ENCODE measurements at regions not wholly inside any gene's neighbourhood (a gene's known extent, or its start where the extent isn't known, plus 50 kb on each side); places are given as distances from the start of the nearest gene placed in this dataset.

DNA sequence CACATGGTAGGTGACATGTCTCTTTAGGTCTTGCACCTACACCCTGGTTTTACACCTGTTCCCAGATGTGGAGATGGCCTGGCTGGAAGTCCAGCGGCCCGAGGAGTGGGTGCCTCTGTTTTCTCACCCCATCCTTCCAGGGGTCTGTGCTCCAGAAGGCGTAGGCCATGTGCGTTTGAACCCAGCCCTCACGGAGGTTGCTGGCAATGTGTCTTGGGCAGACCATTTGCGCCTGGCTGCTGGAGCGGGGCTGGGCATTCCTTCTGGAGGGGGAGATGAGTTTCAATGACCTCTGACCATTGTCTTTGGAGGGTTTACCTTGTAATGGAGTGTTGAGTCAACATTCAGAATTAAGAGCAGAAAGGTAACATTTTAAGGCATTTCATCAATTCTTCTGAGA lies 54.8 kb upstream of the ZNF536 start:
- TF ChIP-seq SP1 (IDR thresholded peaks at IDR 0.05) (no peak), GABPA (IDR thresholded peaks at IDR 0.05 in 1 of 2, conservative IDR thresholded peaks at IDR 0.05 in 1 of 2) (no peak), REST (IDR thresholded peaks at IDR 0.05) (no peak), HNF4A (conservative IDR thresholded peaks at IDR 0.05) (no peak), CTCF (IDR thresholded peaks at IDR 0.05; ENCODE audit: low read depth, low read length, missing input control) (no peak), MAX (IDR thresholded peaks at IDR 0.05) (no peak)

Data from liver (tissue), 3 donors.